T follicular helper cell (primary cell): ENCODE measurements at regions not wholly inside any gene's neighbourhood (a gene's known extent, or its start where the extent isn't known, plus 50 kb on each side); places are given as distances from the start of the nearest gene placed in this dataset.
"Not testable (repeated sequence)": the region's sequence is repeated elsewhere in the genome, so short reads cannot be mapped to it uniquely, and the experiment has no call there.

ENCODE experiments used
- DNase-seq: peaks from one replicate; pipeline ENCODE4 v3.0.0-alpha.2; 2020; ENCODE audit warnings: low read depth

DNA sequence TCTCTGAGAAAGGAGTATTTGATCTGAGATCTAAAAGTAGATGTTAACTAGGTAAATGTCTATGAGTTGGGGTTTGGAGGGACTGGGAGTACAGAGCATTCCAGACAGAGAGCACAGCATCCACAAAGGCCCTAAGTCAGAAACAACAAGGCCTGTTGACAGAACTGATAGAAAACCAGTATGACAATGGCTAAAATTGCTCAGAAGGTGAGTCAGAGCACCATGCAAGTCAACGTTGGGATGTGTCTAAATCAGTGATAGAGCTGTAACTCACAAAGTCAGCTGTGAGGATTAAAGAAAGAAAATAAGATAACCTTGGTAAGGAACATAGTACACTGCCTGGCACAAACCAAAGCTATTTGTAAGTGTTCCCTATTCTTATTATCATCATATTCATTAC lies 124.0 kb downstream of the CETN3 start:
- DNase-seq, result no peak

DNA sequence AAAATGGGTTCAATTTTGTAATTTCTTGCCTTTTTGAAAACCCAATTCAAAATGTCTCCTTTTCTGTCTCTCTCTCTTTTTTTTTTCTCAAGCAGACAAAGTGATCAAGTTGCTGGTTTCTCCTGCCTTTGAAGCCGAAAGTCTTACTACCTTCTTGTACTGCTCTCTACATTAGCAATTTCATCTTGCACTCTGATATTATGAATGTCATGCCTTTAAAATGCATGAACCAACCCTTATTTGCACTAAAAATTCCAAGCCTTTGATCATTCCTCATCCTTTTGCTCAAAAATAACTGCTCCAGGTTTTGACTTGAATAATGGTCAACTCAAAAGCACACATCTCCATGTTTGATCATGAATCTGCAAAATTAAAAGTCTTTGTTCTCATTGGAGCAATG lies 125.2 kb downstream of the CETN3 start:
- no peak for DNase-seq

DNA sequence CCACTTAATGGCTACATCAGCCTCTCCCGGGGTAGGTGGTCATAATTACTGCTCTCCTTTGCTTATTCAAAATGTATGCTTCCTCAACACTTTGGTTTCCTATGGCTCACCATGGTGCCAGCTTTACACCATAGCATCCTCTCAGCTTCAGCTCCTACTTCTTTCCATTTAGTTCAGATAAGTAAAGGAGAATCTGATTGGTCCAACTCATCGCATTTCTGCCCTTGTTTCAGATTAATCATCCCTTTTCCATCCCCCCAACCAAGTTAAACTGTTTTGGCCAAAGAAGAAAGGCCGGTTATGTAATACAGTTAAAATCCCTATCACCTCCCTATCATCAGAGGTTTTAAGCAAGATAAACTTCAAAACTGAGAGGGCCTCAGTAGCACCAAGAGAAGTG lies 130.5 kb downstream of the CETN3 start:
- DNase-seq, result no peak

DNA sequence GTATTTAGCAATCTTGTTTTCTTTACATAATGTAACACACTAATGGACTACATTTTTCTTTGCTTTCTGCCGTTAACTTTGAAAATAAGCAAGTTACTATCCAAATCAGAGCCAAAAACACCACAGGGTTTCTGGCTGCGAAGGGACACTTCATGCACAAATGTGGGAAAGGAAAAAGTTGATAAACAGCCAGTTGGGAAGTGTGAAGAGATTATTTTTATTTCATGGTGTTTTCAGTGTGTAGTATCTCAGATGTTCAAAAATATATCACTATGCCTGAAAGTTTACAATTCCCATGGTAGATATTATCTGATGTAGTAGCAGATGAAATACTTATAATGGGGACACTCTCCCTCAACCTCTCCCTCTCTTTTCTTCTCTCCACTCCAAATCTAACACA lies 135.3 kb downstream of the CETN3 start:
- DNase-seq, result no peak

DNA sequence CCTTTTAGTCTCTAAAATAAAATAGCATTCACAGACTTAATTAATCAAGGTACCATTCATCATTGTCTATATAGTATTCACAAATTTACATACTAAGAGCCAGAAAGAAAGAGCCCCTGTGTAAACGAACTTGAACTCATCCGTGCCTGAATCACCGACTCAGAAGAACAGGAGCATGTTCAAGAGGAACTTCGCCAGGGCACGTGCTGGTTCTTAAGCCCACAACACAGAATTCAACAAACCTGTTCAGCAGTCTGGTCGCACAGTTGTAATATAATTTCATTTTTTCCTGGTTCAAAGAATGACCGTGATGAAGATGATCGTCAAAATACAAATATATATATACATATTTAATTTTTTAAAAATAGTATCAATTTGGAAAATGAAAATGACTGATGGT lies 141.9 kb downstream of the CETN3 start:
- no peak for DNase-seq

DNA sequence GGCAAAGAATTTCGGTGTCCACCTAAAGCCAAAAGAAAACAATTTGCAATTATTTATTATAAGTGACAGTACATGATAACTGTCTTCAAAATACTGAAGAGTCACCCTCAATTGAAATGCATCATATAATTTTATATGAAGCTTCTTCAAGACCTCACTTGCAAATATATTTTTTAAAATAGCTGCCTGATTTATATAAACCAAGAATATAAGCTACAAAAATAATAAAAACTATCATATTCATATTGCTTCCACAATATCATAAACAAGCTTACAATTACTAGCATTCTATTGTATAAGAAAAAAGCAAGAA lies 144.1 kb downstream of the CETN3 start:
- DNase-seq, result no peak

DNA sequence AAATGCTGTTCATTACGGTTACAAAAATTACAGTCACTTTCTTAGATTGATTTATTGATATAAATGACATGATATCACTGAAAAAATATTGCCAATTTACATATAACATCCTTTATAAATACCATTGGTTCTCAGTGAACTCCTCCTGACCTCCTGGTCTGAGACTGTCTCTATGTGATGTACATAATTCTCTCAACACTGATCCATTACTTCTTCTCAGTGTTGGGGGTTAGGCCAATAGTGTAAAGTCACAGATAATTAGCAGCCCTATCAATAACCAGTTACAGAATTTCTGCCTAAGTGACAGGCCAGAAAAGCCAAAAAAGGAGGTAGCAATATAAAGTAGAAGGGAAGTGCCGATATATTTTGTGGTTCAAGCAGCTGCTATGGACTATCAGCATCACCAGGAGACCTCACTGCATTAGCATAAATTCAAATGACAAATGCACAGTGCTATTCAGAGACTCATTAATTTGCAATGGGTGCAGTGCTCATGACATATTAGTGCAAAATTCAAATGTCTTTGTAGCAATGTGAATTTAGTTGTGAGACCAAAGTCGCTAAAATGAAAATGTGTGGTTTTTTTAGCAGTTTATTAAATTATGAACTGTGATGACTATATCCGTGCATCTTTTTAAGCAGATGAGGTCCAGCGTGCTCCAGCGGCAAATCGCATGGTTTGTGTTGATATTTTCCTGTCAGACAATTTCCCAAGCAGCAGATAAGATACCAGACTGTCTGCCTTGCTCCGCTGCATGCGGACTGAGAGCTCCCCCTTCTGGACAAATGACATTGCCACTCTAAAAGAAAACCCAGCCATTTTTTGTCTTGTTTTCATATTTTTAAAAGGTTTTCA lies 144.6 kb downstream of the CETN3 start:
- peak; percentile 4 for DNase-seq

DNA sequence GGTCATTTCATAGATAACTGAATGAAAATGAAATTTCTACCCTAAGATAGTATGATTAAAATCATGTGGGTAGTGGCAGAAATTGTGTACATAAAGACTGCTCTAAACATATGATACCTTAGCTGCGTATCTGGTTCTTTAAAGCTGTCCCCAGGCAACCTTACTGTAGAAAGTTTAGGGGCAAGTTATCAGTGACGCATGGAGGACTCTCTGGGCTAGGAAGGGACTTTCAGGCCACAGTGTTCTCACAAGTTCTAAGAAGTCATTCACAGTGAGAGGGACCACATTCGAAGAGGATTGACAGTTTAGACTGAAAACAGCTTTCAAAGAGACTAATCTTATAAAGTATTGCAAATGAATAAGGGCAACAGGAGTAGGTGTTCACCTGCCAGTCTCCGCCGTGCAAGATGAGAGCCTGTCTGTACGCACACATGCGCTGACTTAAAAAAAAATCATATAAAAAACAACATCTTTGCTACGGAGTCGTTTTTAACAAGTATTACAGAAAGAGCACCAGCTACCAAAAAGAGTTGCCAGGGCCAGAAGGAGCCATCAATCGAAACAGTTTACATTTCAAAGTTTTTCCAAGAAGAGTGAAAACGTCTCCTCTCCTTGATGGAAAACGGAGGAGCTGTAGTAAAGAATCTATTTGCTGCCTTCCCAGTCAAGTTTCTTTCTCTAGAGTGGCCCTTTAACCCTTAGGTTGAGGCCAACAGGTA lies 146.3 kb downstream of the CETN3 start:
- DNase-seq, result no peak

DNA sequence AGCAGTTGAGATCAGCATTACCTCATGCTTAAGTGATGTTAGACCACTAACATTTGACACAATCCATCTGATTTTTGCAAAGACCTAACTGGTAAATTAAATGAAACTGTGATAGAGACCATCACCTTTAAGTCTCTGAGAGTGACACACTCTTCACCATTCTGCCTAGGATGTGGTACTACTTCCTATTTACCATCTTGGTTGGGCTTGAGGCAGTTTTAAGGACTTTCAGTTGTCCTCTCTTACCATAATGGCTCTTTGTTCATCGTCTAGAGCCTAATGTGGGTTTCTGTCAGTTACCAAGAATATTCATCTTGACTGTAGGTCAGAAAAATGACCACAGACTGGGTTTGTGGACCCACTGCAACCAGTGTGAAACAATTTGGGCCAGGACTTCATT lies 158.1 kb downstream of the CETN3 start:
- no peak for DNase-seq

DNA sequence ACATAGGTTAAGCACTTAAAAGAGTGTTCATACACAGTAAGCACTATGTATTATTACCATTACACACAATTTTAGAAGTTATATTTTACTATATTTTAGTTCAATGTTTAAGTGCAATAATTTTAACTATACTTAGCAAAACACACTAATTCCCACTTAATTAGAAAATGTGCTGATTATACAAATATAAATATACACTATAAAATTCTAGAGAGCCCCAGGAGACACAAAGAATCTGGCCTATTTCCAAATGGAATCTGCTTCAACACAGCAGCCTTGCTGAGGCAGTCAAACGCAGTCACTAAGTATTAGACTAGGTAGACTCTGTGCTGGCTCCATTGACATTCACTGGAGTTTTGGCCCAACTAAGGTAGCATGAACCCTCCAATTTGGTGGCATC lies 160.9 kb downstream of the CETN3 start:
- DNase-seq, result no peak

DNA sequence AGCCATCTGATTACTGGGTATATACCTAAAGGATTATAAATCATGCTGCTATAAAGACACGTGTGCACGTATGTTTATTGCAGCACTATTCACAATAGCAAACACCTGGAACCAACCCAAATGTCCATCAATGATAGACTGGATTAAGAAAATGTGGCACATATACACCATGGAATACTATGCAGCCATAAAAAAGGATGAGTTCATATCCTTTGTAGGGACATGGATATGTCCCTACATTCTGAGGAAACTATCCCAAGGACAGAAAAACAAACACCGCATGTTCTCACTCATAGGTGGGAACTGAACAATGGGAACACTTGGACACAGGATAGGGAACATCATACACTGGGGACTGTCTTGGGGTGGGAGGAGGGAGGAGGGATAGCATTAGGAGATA lies 165.7 kb downstream of the CETN3 start:
- not testable (repeated sequence) for DNase-seq

DNA sequence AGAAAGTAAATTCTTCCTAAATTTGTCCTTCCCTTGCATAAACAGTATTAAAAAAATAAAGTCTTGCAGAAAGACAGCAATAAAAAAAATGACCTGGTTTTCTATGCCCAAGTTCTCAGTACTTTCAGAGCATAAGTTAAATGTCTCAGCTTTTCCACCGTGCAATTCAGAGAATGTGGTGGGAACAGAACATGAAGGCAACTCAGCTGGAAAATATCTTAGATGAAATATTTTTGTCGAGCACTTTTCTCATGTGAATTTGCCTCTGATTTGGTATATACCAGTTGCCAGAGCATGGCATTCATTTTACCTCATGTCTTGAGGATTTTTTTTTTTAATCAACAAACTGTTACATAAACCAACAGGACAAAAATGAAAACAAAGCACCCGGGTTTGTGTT lies 176.1 kb downstream of the CETN3 start:
- DNase-seq, result no peak

DNA sequence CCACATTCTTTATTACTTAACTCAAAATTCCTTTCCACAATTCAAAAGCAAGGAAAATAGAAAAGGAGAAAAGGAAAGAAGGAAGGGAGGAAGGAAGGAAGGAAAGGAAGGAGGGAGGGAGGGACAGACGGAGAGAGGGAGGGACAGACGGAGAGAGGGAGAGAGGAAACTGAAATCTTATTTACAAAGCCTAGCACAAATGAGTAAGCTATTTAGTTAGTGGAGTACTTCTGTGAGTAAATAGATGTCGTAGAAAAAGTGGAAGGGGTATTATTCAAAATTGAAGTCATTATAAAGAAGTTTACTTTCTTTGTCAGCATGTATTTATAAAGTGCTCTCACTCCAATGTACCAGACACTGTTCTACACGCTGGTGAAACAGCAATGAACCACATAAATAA lies 177.9 kb downstream of the CETN3 start:
- no peak for DNase-seq

DNA sequence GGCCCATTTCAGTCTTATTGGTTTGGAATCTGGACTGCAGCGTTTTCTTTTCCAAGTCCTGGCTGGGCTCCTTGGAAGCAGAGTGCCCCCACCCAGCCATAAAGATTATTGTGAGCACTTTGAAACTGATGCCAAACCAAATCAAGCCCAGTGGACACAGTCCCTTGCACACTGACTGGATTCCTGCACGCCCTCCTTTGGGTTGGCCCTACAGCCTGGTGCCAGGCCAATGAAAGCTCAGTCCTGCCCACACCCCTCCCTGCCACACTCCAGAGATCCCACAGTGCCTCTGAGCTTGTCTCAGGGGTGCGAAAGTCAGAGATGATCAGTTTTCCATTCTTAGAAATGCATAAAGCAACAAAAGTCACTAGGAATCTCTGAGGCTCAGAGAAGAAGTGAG lies 181.9 kb downstream of the CETN3 start:
- DNase-seq, result no peak

DNA sequence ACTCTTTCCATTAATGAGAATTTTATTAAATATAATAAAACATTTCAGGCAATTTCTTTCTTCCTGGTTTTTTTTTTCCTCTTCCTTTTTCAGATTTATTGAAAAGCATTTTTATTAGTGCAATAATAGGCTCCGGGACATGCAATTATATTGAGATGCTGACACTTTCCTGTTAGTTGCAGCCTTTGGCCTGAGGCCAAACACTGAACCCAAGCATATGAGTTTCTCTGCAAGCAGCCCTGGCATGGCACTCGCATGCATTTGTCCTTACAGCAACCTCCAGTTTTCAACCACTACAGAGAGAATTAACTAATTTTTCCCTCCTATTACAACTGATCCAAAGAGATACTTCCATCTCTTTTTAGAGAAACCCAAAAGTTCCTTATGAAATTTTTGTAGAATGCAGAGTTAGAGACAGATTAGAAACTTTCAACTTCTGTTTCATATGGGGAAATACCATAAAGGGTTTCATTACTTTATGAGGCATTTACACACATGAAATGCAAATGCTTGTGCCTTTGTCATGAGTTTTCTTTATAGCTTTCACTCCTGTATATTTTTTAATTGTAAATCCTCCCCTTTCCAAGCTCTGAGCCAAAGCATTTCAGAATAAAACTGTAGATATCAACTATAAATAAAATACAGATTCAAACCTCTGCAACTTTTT lies 183.0 kb downstream of the CETN3 start:
- DNase-seq, result no peak

DNA sequence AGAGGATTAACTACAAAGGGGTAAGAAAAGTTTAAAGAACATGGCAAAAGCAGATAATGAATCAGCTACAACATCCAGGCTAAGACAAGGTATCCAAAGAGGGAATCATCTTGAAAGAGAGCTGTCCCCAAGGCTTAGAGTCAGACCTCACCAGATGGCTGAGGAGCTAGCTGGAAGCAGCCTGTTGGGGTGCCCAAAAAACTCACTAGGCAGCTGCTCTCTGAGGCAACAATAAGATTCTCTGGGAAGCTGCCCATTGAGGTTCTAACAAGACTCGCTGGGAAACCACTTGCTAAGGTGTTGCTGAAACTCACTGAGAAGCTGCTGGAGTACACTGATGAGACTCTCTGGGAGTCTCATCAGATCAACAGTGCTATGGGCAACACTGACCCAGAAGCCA lies 185.2 kb downstream of the CETN3 start:
- no peak for DNase-seq

DNA sequence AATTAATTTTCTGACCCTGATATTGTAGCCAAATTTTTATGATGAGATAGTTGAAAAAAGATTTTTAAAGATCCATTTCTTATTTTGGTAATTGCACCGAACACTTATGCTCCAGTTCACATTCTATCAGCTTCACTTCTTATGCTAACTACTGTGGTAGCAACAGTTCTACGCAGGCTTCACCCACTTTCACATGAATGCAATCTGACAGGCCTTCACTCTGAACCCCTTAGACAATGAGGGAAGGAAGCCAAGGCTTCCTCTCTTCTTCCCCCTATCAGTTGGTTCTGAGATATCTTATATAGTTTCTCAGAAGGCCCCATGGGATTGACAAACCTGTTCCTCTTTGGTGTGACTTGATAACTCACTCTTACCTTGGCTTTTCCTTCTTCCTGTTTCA lies 185.8 kb downstream of the CETN3 start:
- DNase-seq, result no peak

DNA sequence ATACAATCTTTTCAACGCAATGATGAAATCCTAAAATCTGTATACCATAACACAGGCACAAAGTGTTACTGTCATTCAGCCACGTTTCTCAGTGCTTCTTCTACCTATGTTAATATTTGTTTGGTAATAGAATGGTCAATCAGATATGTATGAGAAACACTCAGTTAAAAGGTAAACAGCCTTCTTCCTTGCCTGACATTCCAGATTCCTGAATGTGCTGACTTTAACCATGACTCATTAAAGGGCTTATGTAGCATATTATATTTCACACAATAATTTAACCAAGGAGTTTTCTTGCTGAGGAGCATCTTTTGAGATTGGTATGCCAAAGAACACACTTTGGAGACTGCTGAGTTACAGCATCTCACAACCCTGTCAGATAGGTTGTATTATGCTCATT lies 187.6 kb downstream of the CETN3 start:
- DNase-seq, result no peak

DNA sequence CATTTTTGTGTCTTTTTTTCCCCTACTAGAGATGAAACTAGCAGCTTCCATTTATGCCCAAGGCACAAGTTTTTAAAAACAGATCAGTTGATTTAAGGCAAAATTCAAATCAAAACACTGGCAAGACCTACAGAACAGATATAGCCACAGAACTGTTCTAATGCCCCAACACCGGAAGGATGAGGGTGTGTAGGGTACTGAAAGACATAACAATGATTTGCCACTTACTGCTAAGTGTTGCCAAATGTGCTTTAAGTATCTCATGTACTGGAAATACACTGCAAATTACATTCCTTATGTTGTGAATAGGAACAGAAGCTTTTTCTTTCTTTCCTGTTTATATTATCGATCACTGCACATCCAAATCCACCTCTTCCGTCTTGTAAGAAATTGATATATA lies 189.0 kb downstream of the CETN3 start:
- no peak for DNase-seq

DNA sequence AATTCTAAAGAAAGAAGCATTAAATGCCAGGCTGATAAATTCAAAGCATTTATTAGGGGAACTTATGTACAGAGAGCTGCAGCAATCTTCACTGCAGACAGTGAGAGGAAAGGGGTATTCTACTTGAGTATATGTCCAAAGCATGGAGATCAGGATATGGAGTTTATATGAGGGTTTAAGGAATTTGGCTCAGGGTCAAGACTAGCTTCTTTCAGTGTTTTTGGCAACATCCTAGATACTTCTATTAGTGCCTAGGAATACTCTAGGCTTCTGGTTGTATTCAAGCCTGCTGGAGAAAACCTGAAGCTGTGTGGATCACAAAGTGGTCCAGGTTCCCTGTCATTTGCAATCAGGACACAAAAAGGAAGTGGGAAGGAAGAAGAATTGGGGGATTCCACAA lies 194.6 kb downstream of the CETN3 start:
- DNase-seq, result no peak

DNA sequence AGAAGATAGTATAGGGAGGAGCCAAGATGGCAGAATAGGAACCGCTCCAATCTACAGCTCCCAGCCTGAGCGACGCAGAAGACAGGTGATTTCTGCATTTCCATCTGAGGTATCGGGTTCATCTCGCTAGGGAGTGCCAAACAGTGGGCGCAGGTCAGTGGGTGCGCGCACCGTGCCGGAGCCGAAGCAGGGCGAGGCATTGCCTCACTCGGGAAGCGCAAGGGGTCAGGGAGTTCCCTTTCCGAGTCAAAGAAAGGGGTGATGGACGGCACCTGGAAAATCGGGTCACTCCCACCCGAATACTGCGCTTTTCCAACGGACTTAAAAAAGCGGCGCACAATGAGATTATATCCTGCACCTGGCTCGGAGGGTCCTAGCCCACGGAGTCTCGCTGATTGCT lies 201.2 kb downstream of the CETN3 start:
- DNase-seq, result not testable (repeated sequence)

DNA sequence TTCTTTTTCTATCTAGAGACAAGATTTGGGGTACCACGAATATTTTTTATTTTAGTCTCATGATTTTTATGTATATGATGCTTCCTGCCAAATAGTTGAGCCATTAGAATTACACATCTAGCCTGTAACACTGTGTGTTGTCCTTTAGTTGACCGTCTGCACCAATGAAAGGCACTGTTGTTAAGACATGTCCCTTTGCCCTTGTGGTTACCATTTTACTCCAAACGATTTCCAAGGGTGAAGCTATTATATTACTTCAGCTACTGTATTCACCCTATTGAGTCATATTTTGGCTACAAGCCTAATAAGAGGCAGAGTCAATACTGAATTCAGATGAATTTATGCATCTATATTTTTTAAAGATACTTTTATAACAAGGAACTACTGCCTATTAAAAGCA lies 207.6 kb downstream of the CETN3 start:
- DNase-seq, result no peak

DNA sequence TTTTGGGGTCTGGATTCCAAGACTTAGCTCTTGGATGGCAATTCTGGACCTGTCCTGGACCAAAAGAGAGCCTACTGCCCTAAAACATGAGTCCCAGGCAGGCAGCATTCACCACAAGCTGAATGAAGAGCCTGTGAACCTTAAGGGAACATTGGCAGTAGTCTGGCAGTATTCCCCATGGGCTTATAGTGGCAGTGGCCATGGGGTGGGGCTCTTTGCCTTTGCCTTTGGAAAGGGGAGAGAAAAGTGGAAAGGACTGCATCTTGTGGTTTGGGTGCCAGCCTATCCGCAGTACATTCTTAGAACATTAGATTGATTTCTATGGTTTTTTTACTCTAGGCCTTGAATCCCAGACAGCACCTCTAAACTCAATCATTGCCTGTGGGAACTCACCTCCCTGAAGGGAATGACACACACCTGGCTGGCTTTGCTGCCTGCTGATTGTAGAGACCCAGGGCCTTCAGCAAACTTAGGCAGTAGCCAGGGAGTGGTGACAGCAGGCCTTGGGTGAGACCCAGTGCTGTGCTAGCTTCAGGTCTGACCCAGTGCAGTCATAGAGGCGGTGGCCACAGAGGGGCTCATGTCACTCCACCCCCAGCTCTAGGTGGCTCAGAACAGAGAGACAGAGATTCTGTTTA lies 216.3 kb downstream of the CETN3 start:
- no peak for DNase-seq
